ENCODE measurements at regions not wholly inside any gene's neighbourhood (a gene's known extent, or its start where the extent isn't known, plus 50 kb on each side); places are given as distances from the start of the nearest gene placed in this dataset.
A peak's percentile ranks its signal among the peaks of the same experiment; 100 is the strongest.

- no peak for DNase-seq (ENCODE audit: low spot score in 2 of 2)
- H3K4me3 ChIP-seq: no peak overlapping the region
- H3K4me1 ChIP-seq: no peaks in the 10 kb centered on the region
- TF ChIP-seq CTCF (IDR thresholded peaks at IDR 0.05): no peak
- TF ChIP-seq POLR2AphosphoS5 (IDR thresholded peaks at IDR 0.05): no peak
- TF ChIP-seq POLR2A (IDR thresholded peaks at IDR 0.05): no peak
- intact Hi-C loops (cut with DNase I; ENCODE audit: low total_unique reads): no loop called here
- no peaks in the 10 kb centered on the region for H3K27me3 ChIP-seq
- no peaks in the 10 kb centered on the region for H3K36me3 ChIP-seq
- H3K27ac ChIP-seq: no peak overlapping the region
- H3K9me3 ChIP-seq: no peaks in the 10 kb centered on the region
Measured at GRCh38 chr2:195319548-195320412, 337.2 kb upstream of the SLC39A10 start.

- Histone ChIP-seq H3K4me1 (no peaks in the 10 kb centered on the region), H3K4me3 (no peak overlapping the region), H3K9me3 (no peaks in the 10 kb centered on the region), H3K27ac (no peak overlapping the region), H3K27me3 (no peaks in the 10 kb centered on the region), H3K36me3 (no peaks in the 10 kb centered on the region)
- intact Hi-C loops (cut with DNase I; ENCODE audit: low total_unique reads): no loop called here
- TF ChIP-seq POLR2A (IDR thresholded peaks at IDR 0.05) (no peak), POLR2AphosphoS5 (IDR thresholded peaks at IDR 0.05) (no peak), CTCF (IDR thresholded peaks at IDR 0.05) (no peak)
- no peak for DNase-seq (ENCODE audit: low spot score in 2 of 2)
Measured at GRCh38 chr2:195319112-195319460, 337.9 kb upstream of the SLC39A10 start.

GRCh38 chr2:195318440-195319111 lies 338.4 kb upstream of the SLC39A10 start:
- no peak overlapping the region for H3K27ac ChIP-seq
- no peak for DNase-seq (ENCODE audit: low spot score in 2 of 2)
- no peaks in the 10 kb centered on the region for H3K4me1 ChIP-seq
- no peak for TF ChIP-seq POLR2A (IDR thresholded peaks at IDR 0.05)
- TF ChIP-seq CTCF (IDR thresholded peaks at IDR 0.05): peak in 2 of 3 donors; percentile 36 to 54
- TF ChIP-seq POLR2AphosphoS5 (IDR thresholded peaks at IDR 0.05): no peak
- intact Hi-C loops (cut with DNase I; ENCODE audit: low total_unique reads): no loop called here
- H3K27me3 ChIP-seq: no peaks in the 10 kb centered on the region
- H3K36me3 ChIP-seq: no peaks in the 10 kb centered on the region
- H3K4me3 ChIP-seq: no peak overlapping the region
- H3K9me3 ChIP-seq: no peaks in the 10 kb centered on the region

GRCh38 chr2:195317550-195317949 lies 339.5 kb upstream of the SLC39A10 start:
- intact Hi-C loops (cut with DNase I; ENCODE audit: low total_unique reads): no loop called here
- Histone ChIP-seq H3K4me3 (no peak overlapping the region), H3K27me3 (no peaks in the 10 kb centered on the region), H3K4me1 (no peaks in the 10 kb centered on the region), H3K9me3 (no peaks in the 10 kb centered on the region), H3K36me3 (no peaks in the 10 kb centered on the region), H3K27ac (no peak overlapping the region)
- no peak for DNase-seq (ENCODE audit: low spot score in 2 of 2)
- TF ChIP-seq POLR2AphosphoS5 (IDR thresholded peaks at IDR 0.05) (no peak), POLR2A (IDR thresholded peaks at IDR 0.05) (no peak), CTCF (IDR thresholded peaks at IDR 0.05) (no peak)

- H3K4me1 ChIP-seq: no peaks in the 10 kb centered on the region
- H3K9me3 ChIP-seq: no peaks in the 10 kb centered on the region
- TF ChIP-seq POLR2AphosphoS5 (IDR thresholded peaks at IDR 0.05) (no peak), CTCF (IDR thresholded peaks at IDR 0.05) (no peak), POLR2A (IDR thresholded peaks at IDR 0.05) (no peak)
- H3K4me3 ChIP-seq: no peak overlapping the region
- DNase-seq (ENCODE audit: low spot score in 2 of 2): no peak
- no peak overlapping the region for H3K27ac ChIP-seq
- no peaks in the 10 kb centered on the region for H3K27me3 ChIP-seq
- intact Hi-C loops (cut with DNase I; ENCODE audit: low total_unique reads): no loop called here
- no peaks in the 10 kb centered on the region for H3K36me3 ChIP-seq
Measured at GRCh38 chr2:195316486-195316885, 340.5 kb upstream of the SLC39A10 start.

All from breast epithelium (tissue), 4 donors.